HCT116 (cell line): ENCODE measurements at regions not wholly inside any gene's neighbourhood (a gene's known extent, or its start where the extent isn't known, plus 50 kb on each side); places are given as distances from the start of the nearest gene placed in this dataset.
"Not testable (repeated sequence)": the region's sequence is repeated elsewhere in the genome, so short reads cannot be mapped to it uniquely, and the experiment has no call there.

Source experiments
- ATAC-seq: fragments of 200-7000 bp; cut with Tn5 transposase; 2 replicates; pipeline ENCODE4 v1.9.1; 2020; ENCODE audit warnings: mild to moderate bottlenecking, moderate library complexity
- BruUV-seq: library from RNA; stranded (reverse); fragments of 400-500 nt; replicated peaks from 2 replicates; lab custom pipeline; 2021; lab: Mats Ljungman, UMichigan
- CTCF ChIA-PET: fragments of 300-600 bp; sonication (Branson Sonifier 250); formaldehyde crosslinking; loops from one replicate; lab custom pipeline; 2021; ENCODE audit warnings: antibody characterized with exemption; lab: Charles Lee
- POLR2A ChIA-PET: fragments of 300-600, 350-600 bp; sonication (Branson Sonifier 250); formaldehyde crosslinking; loops from one replicate; lab custom pipeline; 2021; ENCODE audit warnings: antibody characterized with exemption; lab: Charles Lee
- RAD21 ChIA-PET, 2 experiments: fragments of 300-600 bp; sonication (Branson Sonifier 250); formaldehyde crosslinking; loops; one replicate each; lab custom pipeline; 2023; ENCODE audit warnings: low total read pairs in 2 of 2; ENCODE audit not compliant: uncharacterized antibody in 2 of 2, unreplicated experiment in 2 of 2, low non-redundant PET in 1 of 2; lab: Charles Lee
- DNase-seq: peaks from one replicate; pipeline ENCODE4 v3.0.0-alpha.2; 2010; ENCODE audit warnings: low read depth, low spot score
- H2AFZ ChIP-seq: fragments of 200-600 bp; shearing (Covaris generic), sonication (generic); 2 replicates; pipeline ENCODE4 v1.6.1; 2017; ENCODE audit warnings: low read depth, mixed run types, mixed read lengths, antibody characterized with exemption, low read length; ENCODE audit not compliant: poor library complexity, severe bottlenecking
- H3K27ac ChIP-seq: 2 replicates; pipeline ENCODE4 v1.5.1; 2012; ENCODE audit warnings: low read depth, low read length
- H3K27me3 ChIP-seq: fragments of 200-600 bp; sonication (generic); 2 replicates; pipeline ENCODE4 v1.6.1; 2016; ENCODE audit warnings: mixed run types, low read length, mixed read lengths; ENCODE audit not compliant: insufficient read depth
- H3K36me3 ChIP-seq, 2 experiments: fragments of 200-500 bp in 1 of 2; fragments of 200-600 bp in 1 of 2; sonication (Bioruptor generic) in 1 of 2; sonication (generic) in 1 of 2; 2 replicates each; pipeline versions ENCODE4 v1.5.1 to v1.6.1; 2014 to 2016; ENCODE audit warnings: low read length in 2 of 2, inconsistent platforms in 1 of 2, mixed read lengths in 1 of 2, mixed run types in 1 of 2; ENCODE audit not compliant: insufficient read depth in 2 of 2, control insufficient read depth in 1 of 2
- H3K4me1 ChIP-seq, 2 experiments: fragments of 200-600 bp in 1 of 2; sonication (generic) in 1 of 2; 2 replicates each; pipeline versions ENCODE4 v1.5.1 to v1.6.1; 2012 to 2017; ENCODE audit warnings: low read length in 2 of 2, inconsistent platforms in 1 of 2, mild to moderate bottlenecking in 1 of 2, mixed read lengths in 1 of 2, mixed run types in 1 of 2, moderate library complexity in 1 of 2; ENCODE audit not compliant: insufficient read depth in 2 of 2, control insufficient read depth in 1 of 2
- H3K4me2 ChIP-seq: fragments of 200-600 bp; sonication (generic); 2 replicates; pipeline ENCODE4 v1.6.1; 2017; ENCODE audit warnings: mixed run types, low read length, mixed read lengths
- H3K4me3 ChIP-seq, 2 experiments: fragments of 200-600 bp in 1 of 2; sonication (generic) in 1 of 2; replicated peaks in 1 of 2; 2 replicates each; pipeline ENCODE4 v1.5.1; 2011 to 2016; ENCODE audit warnings: low read length in 2 of 2, control low read depth in 1 of 2, low read depth in 1 of 2, mild to moderate bottlenecking in 1 of 2, mixed read lengths in 1 of 2, mixed run types in 1 of 2
- H3K79me2 ChIP-seq: fragments of 200-600 bp; sonication (generic); 2 replicates; pipeline ENCODE4 v1.6.1; 2017; ENCODE audit warnings: mild to moderate bottlenecking, mixed run types, low read length, moderate library complexity, mixed read lengths; ENCODE audit not compliant: insufficient read depth
- H3K9ac ChIP-seq: fragments of 200-600 bp; sonication (generic); 2 replicates; pipeline ENCODE4 v1.6.1; 2016; ENCODE audit warnings: low read length, mixed read lengths
- H3K9me2 ChIP-seq: fragments of 200-600 bp; sonication (generic), shearing (Covaris generic); 2 replicates; pipeline ENCODE4 v1.6.1; 2017; ENCODE audit warnings: mixed run types, mild to moderate bottlenecking, moderate library complexity; ENCODE audit not compliant: insufficient read depth
- H3K9me3 ChIP-seq, 2 experiments: fragments of 200-500 bp in 1 of 2; fragments of 200-600 bp in 1 of 2; sonication (Bioruptor generic) in 1 of 2; sonication (generic) in 1 of 2; 2 replicates each; pipeline ENCODE4 v1.6.1; 2014 to 2017; ENCODE audit warnings: low read length in 2 of 2, mixed read lengths in 2 of 2, inconsistent platforms in 1 of 2, low read depth in 1 of 2, mild to moderate bottlenecking in 1 of 2, mixed run types in 1 of 2, moderate library complexity in 1 of 2; ENCODE audit not compliant: control insufficient read depth in 1 of 2, insufficient read depth in 1 of 2
- H4K20me1 ChIP-seq: fragments of 200-600 bp; sonication (generic), shearing (Covaris generic); 2 replicates; pipeline ENCODE4 v1.6.1; 2017; ENCODE audit warnings: mixed run types, mild to moderate bottlenecking, moderate library complexity; ENCODE audit not compliant: insufficient read depth
- SIN3A ChIP-seq: IDR thresholded peaks from 2 replicates; pipeline ENCODE4 v1.6.1; 2012; ENCODE audit warnings: low read depth
- intact Hi-C: fragments of 100-400 bp; cut with micrococcal nuclease; formaldehyde crosslinking; loops from 2 replicates; pipeline ENCODE4 v1.10.0; 2022

DNA sequence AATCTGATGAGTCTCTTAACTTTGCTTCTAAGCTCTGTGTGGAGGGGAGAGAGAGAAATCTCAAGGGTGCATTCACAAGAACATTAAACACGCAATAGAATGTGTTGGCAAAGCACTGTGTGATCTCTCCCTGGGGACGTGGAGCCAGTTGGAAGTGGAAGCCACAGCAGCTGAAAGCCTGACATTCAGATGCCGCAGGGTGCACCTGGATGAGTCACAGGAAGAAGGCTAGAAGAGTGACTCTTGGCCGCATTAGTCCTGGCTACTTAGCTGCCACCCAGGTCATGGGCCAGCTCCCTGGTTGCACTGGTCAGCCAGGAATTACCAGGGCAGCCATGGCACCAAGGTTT, 186.9 kb downstream of the ADRA2C start:
- H4K20me1 ChIP-seq, H3K79me2 ChIP-seq, POLR2A ChIA-PET, H3K9ac ChIP-seq, BruUV-seq, ATAC-seq, DNase-seq, CTCF ChIA-PET, H3K36me3 ChIP-seq, H2AFZ ChIP-seq, H3K9me3 ChIP-seq, intact Hi-C loops, RAD21 ChIA-PET, H3K4me3 ChIP-seq, H3K9me2 ChIP-seq, H3K27me3 ChIP-seq: not testable (repeated sequence)
- H3K4me1 ChIP-seq = peaks cover 3 to 19% of the 10 kb centered on the region in 2 experiments; a peak in 3 of 4 replicates
- peak overlapping the region; percentile 89 for H3K4me2 ChIP-seq
- H3K27ac ChIP-seq = peak overlapping the region; percentile 10; the same call in 1 of the 2 replicates

DNA sequence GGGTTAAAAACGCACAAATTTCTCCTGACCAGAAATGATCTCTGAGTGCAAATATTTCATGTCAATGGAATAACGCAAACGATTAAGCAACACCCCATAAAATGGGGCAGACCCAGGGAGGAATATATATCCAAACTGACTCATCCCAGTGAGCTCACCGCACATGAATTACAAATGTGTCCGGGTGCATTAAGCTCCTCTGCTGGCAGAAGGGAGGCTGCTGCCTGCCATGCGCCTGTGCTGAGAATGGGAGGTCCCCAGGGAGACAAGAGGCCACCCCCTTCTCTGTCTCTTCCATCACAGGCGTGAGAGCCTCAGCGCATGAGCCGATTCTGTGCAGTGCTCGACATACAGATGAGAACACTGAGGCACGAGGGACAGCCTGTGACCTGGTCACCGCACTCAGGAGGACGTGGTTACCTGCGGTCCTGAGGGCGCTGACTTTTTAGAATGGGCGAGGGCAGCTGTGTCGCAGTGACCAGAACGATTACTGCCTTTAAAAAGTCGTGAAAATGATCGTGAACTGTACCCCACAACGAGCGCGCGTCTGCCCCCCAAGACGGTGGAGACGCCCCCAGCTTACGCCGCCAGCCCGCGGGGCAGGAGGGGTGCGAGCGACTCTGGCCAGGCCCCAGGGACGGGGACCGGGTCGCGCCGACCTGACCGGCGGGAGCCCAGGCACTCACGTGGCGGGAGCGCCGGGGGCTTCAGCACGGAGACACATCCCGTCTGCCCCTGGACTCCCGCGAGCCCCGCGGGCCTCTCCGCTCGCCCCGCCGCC, 188.5 kb downstream of the ADRA2C start:
- H3K9ac ChIP-seq = peak overlapping the region; percentile 95
- RAD21 ChIA-PET, H3K79me2 ChIP-seq, intact Hi-C loops, H3K9me3 ChIP-seq, CTCF ChIA-PET, H2AFZ ChIP-seq, H4K20me1 ChIP-seq, H3K36me3 ChIP-seq, BruUV-seq, H3K9me2 ChIP-seq, H3K27me3 ChIP-seq: not testable (repeated sequence)
- POLR2A ChIA-PET = interaction anchor here (0.7 kb wide), 1 partner anchor 74 kb away, joined by 3 read pairs; no protein-coding TSS in a partner anchor
- DNase-seq (peak; percentile 34), ATAC-seq (peak; percentile 15)
- H3K4me2 ChIP-seq = peak overlapping the region; percentile 89
- peaks cover 3 to 19% of the 10 kb centered on the region in 2 experiments; a peak in 3 of 4 replicates for H3K4me1 ChIP-seq
- H3K4me3 ChIP-seq = peak overlapping the region; percentile 64 to 80
- H3K27ac ChIP-seq = peak overlapping the region; percentile 77
- TF ChIP-seq SIN3A = 0 out of 2 replicates have a peak, but pooled peaks have one; percentile 23
